H1 (cell line): ENCODE measurements at regions not wholly inside any gene's neighbourhood (a gene's known extent, or its start where the extent isn't known, plus 50 kb on each side); places are given as distances from the start of the nearest gene placed in this dataset.
A peak's percentile ranks its signal among the peaks of the same experiment; 100 is the strongest.

ENCODE experiments used
- CTCF ChIA-PET: fragments of 300-600 bp; sonication (Branson Sonifier 250); formaldehyde crosslinking; loops from one replicate; lab custom pipeline; 2021; ENCODE audit not compliant: partially characterized antibody; lab: Charles Lee
- POLR2A ChIA-PET: fragments of 300-600 bp; sonication (Branson Sonifier 250); formaldehyde crosslinking; loops from one replicate; lab custom pipeline; 2021; ENCODE audit warnings: inconsistent platforms; ENCODE audit not compliant: partially characterized antibody; lab: Charles Lee
- DNase-seq, 2 experiments: peaks; one replicate each; pipeline versions ENCODE4 v3.0.0 to v3.0.0-alpha.2; 2010 to 2022; ENCODE audit warnings: low spot score in 2 of 2, low read depth in 1 of 2, mixed read lengths in 1 of 2
- FAIRE-seq: peaks from 2 replicates; lab custom pipeline; 2011; peaks lifted over from hg19 to GRCh38; lab: Jason Lieb, UNC
- H2AFZ ChIP-seq: 2 replicates; pipeline ENCODE4 v1.8.1; 2012; ENCODE audit warnings: low read length, inconsistent platforms
- H2AK5ac ChIP-seq: 2 replicates; pipeline ENCODE4 v1.6.1; 2013; ENCODE audit warnings: low read depth, low read length
- H2BK120ac ChIP-seq: replicated peaks from 2 replicates; pipeline ENCODE3; 2013; ENCODE audit warnings: low read depth, low read length, inconsistent platforms
- H2BK12ac ChIP-seq: 2 replicates; pipeline ENCODE4 v1.6.1; 2013; ENCODE audit warnings: low read depth, low read length
- H2BK15ac ChIP-seq: 2 replicates; pipeline ENCODE4 v1.6.1; 2013; ENCODE audit warnings: low read length
- H2BK20ac ChIP-seq: 2 replicates; pipeline ENCODE4 v1.6.1; 2013; ENCODE audit warnings: low read length
- H2BK5ac ChIP-seq: 2 replicates; pipeline ENCODE4 v1.6.1; 2013; ENCODE audit warnings: low read depth, low read length
- H3K14ac ChIP-seq: 2 replicates; pipeline ENCODE4 v1.6.1; 2013; ENCODE audit warnings: inconsistent platforms; ENCODE audit not compliant: insufficient read length
- H3K18ac ChIP-seq: 2 replicates; pipeline ENCODE4 v1.6.1; 2013; ENCODE audit warnings: low read length; ENCODE audit errors: extremely low read depth
- H3K23ac ChIP-seq: 2 replicates; pipeline ENCODE4 v1.6.1; 2013; ENCODE audit warnings: inconsistent platforms; ENCODE audit not compliant: insufficient read length
- H3K23me2 ChIP-seq: 2 replicates; pipeline ENCODE4 v1.6.1; 2013; ENCODE audit warnings: low read depth, low read length
- H3K27ac ChIP-seq: 2 replicates; pipeline ENCODE4 v1.6.1; 2011; ENCODE audit warnings: low read depth, low read length, inconsistent platforms
- H3K27me3 ChIP-seq, 4 experiments: replicated peaks in 1 of 4; 1 replicate in 1 of 4; 2 replicates in 3 of 4; pipeline versions ENCODE4 v1.6.1 to v1.8.1; 2011 to 2013; ENCODE audit warnings: low read length in 3 of 4, mild to moderate bottlenecking in 3 of 4, inconsistent platforms in 2 of 4, mixed read lengths in 2 of 4, moderate library complexity in 1 of 4; ENCODE audit not compliant: control insufficient read depth in 3 of 4, insufficient read depth in 3 of 4; ENCODE audit errors: extremely low read depth in 1 of 4
- H3K36me3 ChIP-seq, 4 experiments: 2 replicates each; pipeline versions ENCODE4 v1.6.1 to v1.8.1; 2011 to 2013; ENCODE audit warnings: mild to moderate bottlenecking in 4 of 4, low read length in 3 of 4, moderate library complexity in 2 of 4, control low read depth in 1 of 4, inconsistent platforms in 1 of 4; ENCODE audit not compliant: insufficient read depth in 4 of 4, control insufficient read depth in 2 of 4
- H3K4ac ChIP-seq: replicated peaks from 2 replicates; pipeline ENCODE3; 2013; ENCODE audit warnings: low read length, low read depth, mixed read lengths, inconsistent platforms; ENCODE audit not compliant: insufficient read length
- H3K4me1 ChIP-seq, 4 experiments: replicated peaks in 1 of 4; 1 replicate in 1 of 4; 2 replicates in 3 of 4; pipeline versions ENCODE4 v1.6.1 to v1.8.1; 2011 to 2013; ENCODE audit warnings: low read length in 3 of 4, inconsistent platforms in 2 of 4, mixed read lengths in 1 of 4; ENCODE audit not compliant: insufficient read depth in 4 of 4, control insufficient read depth in 3 of 4
- H3K4me2 ChIP-seq, 2 experiments: 2 replicates each; pipeline versions ENCODE4 v1.6.1 to v1.8.1; 2011 to 2013; ENCODE audit warnings: low read depth in 2 of 2, low read length in 2 of 2, control low read depth in 1 of 2, inconsistent platforms in 1 of 2, mild to moderate bottlenecking in 1 of 2; ENCODE audit not compliant: insufficient read depth in 1 of 2
- H3K4me3 ChIP-seq, 4 experiments: fragments of 200-600, 300-600 bp in 1 of 4; sonication (generic), shearing (Covaris generic), sonication (Bioruptor Twin) in 1 of 4; 2 replicates each; pipeline versions ENCODE4 v1.5.1 to v1.8.1; 2011 to 2016; ENCODE audit warnings: low read length in 4 of 4, low read depth in 3 of 4, control low read depth in 2 of 4, inconsistent platforms in 2 of 4, mild to moderate bottlenecking in 2 of 4, mixed read lengths in 1 of 4, moderate library complexity in 1 of 4; ENCODE audit not compliant: insufficient read depth in 2 of 4; ENCODE audit errors: extremely low read depth in 1 of 4
- H3K56ac ChIP-seq: replicated peaks from 2 replicates; pipeline ENCODE3; 2013; ENCODE audit warnings: low read depth, mild to moderate bottlenecking, mixed read lengths, low read length, inconsistent platforms; ENCODE audit not compliant: insufficient read length
- H3K79me1 ChIP-seq: 2 replicates; pipeline ENCODE4 v1.6.1; 2013; ENCODE audit warnings: low read depth, low read length, control low read depth
- H3K79me2 ChIP-seq, 2 experiments: 2 replicates each; pipeline versions ENCODE4 v1.6.1 to v1.8.1; 2012 to 2013; ENCODE audit warnings: low read length in 2 of 2, mild to moderate bottlenecking in 2 of 2, inconsistent platforms in 1 of 2; ENCODE audit not compliant: insufficient read depth in 2 of 2, control insufficient read depth in 1 of 2
- H3K9ac ChIP-seq, 4 experiments: replicated peaks in 1 of 4; 1 replicate in 1 of 4; 2 replicates in 3 of 4; pipeline versions ENCODE4 v1.6.1 to v1.8.1; 2011 to 2013; ENCODE audit warnings: low read depth in 3 of 4, low read length in 3 of 4, control low read depth in 2 of 4, mild to moderate bottlenecking in 2 of 4, moderate library complexity in 2 of 4, inconsistent platforms in 1 of 4; ENCODE audit errors: extremely low read depth in 1 of 4
- H3K9me3 ChIP-seq, 2 experiments: 2 replicates each; pipeline versions ENCODE4 v1.6.1 to v1.8.1; 2012 to 2013; ENCODE audit warnings: mild to moderate bottlenecking in 2 of 2, moderate library complexity in 2 of 2, control low read depth in 1 of 2, inconsistent platforms in 1 of 2, low read depth in 1 of 2, low read length in 1 of 2, mixed read lengths in 1 of 2; ENCODE audit not compliant: insufficient read depth in 2 of 2
- H4K20me1 ChIP-seq, 2 experiments: replicated peaks in 1 of 2; 2 replicates each; pipeline versions ENCODE3 to v1.8.1; 2011 to 2013; ENCODE audit warnings: inconsistent platforms in 2 of 2, low read length in 2 of 2, mild to moderate bottlenecking in 1 of 2; ENCODE audit not compliant: insufficient read depth in 2 of 2, control insufficient read depth in 1 of 2
- H4K5ac ChIP-seq: 2 replicates; pipeline ENCODE4 v1.6.1; 2013; ENCODE audit warnings: low read length, low read depth, mixed read lengths, inconsistent platforms; ENCODE audit not compliant: insufficient read length
- H4K8ac ChIP-seq: 2 replicates; pipeline ENCODE4 v1.8.0; 2013; ENCODE audit warnings: mild to moderate bottlenecking, moderate library complexity, low read length, inconsistent platforms; ENCODE audit not compliant: insufficient read depth; ENCODE audit errors: extremely low read depth
- H4K91ac ChIP-seq: replicated peaks from 2 replicates; pipeline ENCODE3; 2013; ENCODE audit warnings: low read length, mixed read lengths, inconsistent platforms; ENCODE audit not compliant: insufficient read length
- ASH2L ChIP-seq: fragments of 200-600, 300-600 bp; sonication (generic); IDR thresholded peaks from one replicate; pipeline ENCODE4 v1.7.1; 2017; ENCODE audit warnings: low read length
- CBX5 ChIP-seq: fragments of 300-800, 300-1000 bp; sonication (generic); IDR thresholded peaks from 2 replicates; pipeline ENCODE4 v1.7.1; 2016; ENCODE audit warnings: antibody characterized with exemption, low read length, low read depth
- HDAC6 ChIP-seq: IDR thresholded peaks from one replicate; pipeline ENCODE4 v1.7.1; 2012; ENCODE audit warnings: low read depth, mild to moderate bottlenecking, inconsistent platforms, low read length, moderate library complexity
- TCF12 ChIP-seq: IDR thresholded peaks from 2 replicates; pipeline ENCODE4 v1.6.1; 2011; ENCODE audit warnings: low read depth, mild to moderate bottlenecking, low read length
- ZNF274 ChIP-seq: IDR thresholded peaks from 2 replicates; pipeline ENCODE4 v1.7.0; 2012; ENCODE audit warnings: low read length, borderline replicate concordance; ENCODE audit errors: extremely low read depth
- WGBS, 2 experiments: shearing (Covaris generic) in 1 of 2; methylation state at CpG; one replicate each; pipeline versions ENCODE4 v1.1.6 to v1.1.7; 2013 to 2015; ENCODE audit warnings: low lambda C conversion rate in 2 of 2, mixed read lengths in 2 of 2, inconsistent platforms in 1 of 2, low coverage in 1 of 2, missing lambda C conversion rate in 1 of 2; ENCODE audit not compliant: insufficient replicate concordance in 2 of 2, insufficient coverage in 1 of 2, insufficient read length in 1 of 2; ENCODE audit errors: extremely low coverage in 1 of 2, missing lambda C conversion rate in 1 of 2; 5-methylcytosine and 5-hydroxymethylcytosine counted together

DNA sequence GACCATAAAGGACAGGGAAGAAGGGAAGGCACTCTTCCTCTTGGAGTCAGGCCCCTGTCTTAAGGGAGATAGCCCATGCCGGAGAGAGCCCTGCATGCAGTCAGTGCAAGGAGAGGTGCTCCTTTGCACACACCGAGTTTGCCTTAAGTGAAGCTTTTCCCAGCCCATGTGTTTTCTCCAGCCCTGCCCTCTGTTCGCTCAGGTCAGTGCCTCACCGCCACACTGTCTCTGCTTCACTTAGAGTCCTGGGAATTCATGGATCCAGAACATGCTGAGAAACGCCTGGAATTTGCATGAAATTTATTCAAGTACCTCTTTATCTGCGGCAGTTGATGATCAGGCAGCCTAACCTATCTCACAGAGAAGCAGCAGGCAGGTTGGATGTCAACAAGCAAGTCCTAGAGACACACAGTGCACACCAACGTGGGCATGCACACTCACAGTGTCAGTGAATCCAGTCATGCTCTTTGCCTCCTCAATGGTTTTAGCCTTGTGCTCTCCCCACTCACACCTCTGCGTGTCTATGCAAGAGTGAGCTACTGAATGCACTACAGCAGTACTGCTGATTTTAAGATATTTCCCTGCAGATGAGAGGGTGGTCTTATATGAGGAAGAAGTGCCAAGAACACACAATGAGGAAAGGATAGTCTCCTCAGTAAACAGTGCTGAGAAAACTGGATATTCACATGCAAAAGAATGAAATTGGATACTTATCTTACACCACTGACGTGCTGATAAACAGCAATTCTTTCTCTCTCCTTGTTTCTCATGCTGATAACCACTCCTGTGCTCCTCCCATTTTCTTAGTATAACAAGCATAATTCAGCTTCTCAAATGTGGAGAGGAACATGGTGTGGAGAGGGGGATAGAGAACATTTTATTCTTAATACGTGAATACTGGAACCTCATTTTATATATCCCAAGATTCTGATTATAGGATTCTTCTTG is 295.1 kb upstream of the CDYL start:
- Histone ChIP-seq H3K56ac (no peak overlapping the region), H2BK5ac (peak overlapping the region; percentile 28; the same call in 1 of the 2 replicates), H3K4ac (no peak overlapping the region), H4K20me1 (no peaks in the 10 kb centered on the region), H3K27me3 (no peaks in the 10 kb centered on the region; a peak in 2 of 7 replicates), H3K79me2 (no peaks in the 10 kb centered on the region), H2BK20ac (peak overlapping the region; percentile 11; the same call in 1 of the 2 replicates), H4K5ac (no peak overlapping the region), H4K8ac (no peak overlapping the region), H3K9ac (no peak overlapping the region; a peak in 1 of 7 replicates), H4K91ac (peak overlapping the region; percentile 54), H3K9me3 (peaks cover 4 to 5% of the 10 kb centered on the region in 2 experiments; a peak in 1 of 4 replicates), H3K27ac (no peak overlapping the region), H2AFZ (peak overlapping the region; percentile 37; the same call in 1 of the 2 replicates), H3K79me1 (no peaks in the 10 kb centered on the region), H2BK12ac (peak overlapping the region; percentile 7; the same call in 1 of the 2 replicates), H3K14ac (no peak overlapping the region), H3K18ac (peak overlapping the region; percentile 28; the same call in 1 of the 2 replicates), H3K4me3 (no peak overlapping the region), H2AK5ac (no peak overlapping the region), H3K36me3 (no peaks in the 10 kb centered on the region), H2BK15ac (0 out of 2 replicates have a peak overlapping the region, but pooled peaks have one; percentile 2), H3K4me2 (peak overlapping the region; percentile 14 to 65; a peak in 2 of 4 replicates), H3K4me1 (peaks cover 2 to 23% (median 14%) of the 10 kb centered on the region in 4 experiments; a peak in 6 of 7 replicates), H3K23me2 (no peaks in the 10 kb centered on the region), H2BK120ac (no peak overlapping the region), H3K23ac (no peak overlapping the region)
- DNase-seq = no peak
- CTCF ChIA-PET = interaction anchor here (0.6 to 1.3 kb wide), 4 partner anchors 22 to 266 kb away, joined by 3 to 4 read pairs (median 3); no protein-coding TSS in a partner anchor
- FAIRE-seq = no peak
- POLR2A ChIA-PET = interaction anchor here (1.0 to 1.2 kb wide), 2 partner anchors 9 to 14 kb away, joined by 3 read pairs; no protein-coding TSS in a partner anchor
- 54% methylated on average over 10 of the region's 10 CpGs; no CpG with 5 or more reads in 1 of the 2 experiments for WGBS, 2 experiments
- TF ChIP-seq ZNF274 (no peak), HDAC6 (no peak), ASH2L (no peak), CBX5 (no peak), TCF12 (no peak)
